MM.1S (cell line): ENCODE measurements at regions not wholly inside any gene's neighbourhood (a gene's known extent, or its start where the extent isn't known, plus 50 kb on each side); places are given as distances from the start of the nearest gene placed in this dataset.

Experiments used
- CTCF ChIP-seq: fragments of 300-600 bp; sonication (generic); IDR thresholded peaks from 2 replicates; pipeline ENCODE4 v1.5.1; 2016; ENCODE audit warnings: antibody characterized with exemption, low read length, mixed read lengths
- EZH2 ChIP-seq: fragments of 300-600 bp; sonication (generic); optimal IDR thresholded peaks from 2 replicates; pipeline ENCODE3; 2017; ENCODE audit warnings: low read depth, mild to moderate bottlenecking, antibody characterized with exemption, low read length, mixed read lengths

GRCh38 chr4:26133840-26134239 lies 187.0 kb upstream of the RBPJ start:
- TF ChIP-seq CTCF (no peak), EZH2 (no peak)
